CD4-positive, alpha-beta T cell (primary cell): ENCODE measurements at regions not wholly inside any gene's neighbourhood (a gene's known extent, or its start where the extent isn't known, plus 50 kb on each side); places are given as distances from the start of the nearest gene placed in this dataset.

Experiments
- ATAC-seq: fragments of 200-7000 bp; cut with Tn5 transposase; one replicate; pipeline ENCODE4 v1.10.0; 2022; ENCODE audit warnings: mild to moderate bottlenecking; ENCODE audit not compliant: poor library complexity
- CTCF ChIA-PET: fragments of 350-600 bp; sonication (Branson Sonifier 250); formaldehyde crosslinking; loops from one replicate; lab custom pipeline; 2021; ENCODE audit warnings: antibody characterized with exemption, inconsistent platforms; lab: Charles Lee
- POLR2A ChIA-PET: fragments of 350-600 bp; sonication (Branson Sonifier 250); formaldehyde crosslinking; loops from one replicate; lab custom pipeline; 2021; ENCODE audit warnings: antibody characterized with exemption, inconsistent platforms; lab: Charles Lee
- DNase-seq, 14 experiments: peaks; one replicate each; pipeline ENCODE4 v3.0.0-alpha.2; 2013 to 2020; ENCODE audit warnings: mixed read lengths in 2 of 14
- H3K27ac ChIP-seq, 2 donors: one replicate each; pipeline versions ENCODE4 v1.5.1 to v1.7.0; 2013; ENCODE audit warnings: low read length in 2 of 2, low read depth in 1 of 2, mild to moderate bottlenecking in 1 of 2
- H3K27me3 ChIP-seq, 2 experiments: 1 replicate in 1 of 2; 2 replicates in 1 of 2; pipeline versions ENCODE4 v1.6.1 to v1.7.0; 2013; ENCODE audit warnings: low read length in 2 of 2, control low read depth in 1 of 2, mild to moderate bottlenecking in 1 of 2, moderate library complexity in 1 of 2; ENCODE audit not compliant: insufficient read depth in 2 of 2, control insufficient read depth in 1 of 2
- H3K36me3 ChIP-seq: one replicate; pipeline ENCODE4 v1.6.1; 2013; ENCODE audit warnings: low read length, control low read depth; ENCODE audit not compliant: insufficient read depth
- H3K4me1 ChIP-seq: one replicate; pipeline ENCODE4 v1.6.1; 2013; ENCODE audit warnings: low read length, control low read depth; ENCODE audit not compliant: insufficient read depth
- H3K4me3 ChIP-seq: one replicate; pipeline ENCODE4 v1.5.1; 2013; ENCODE audit warnings: mild to moderate bottlenecking, low read length, moderate library complexity
- H3K9me3 ChIP-seq, 2 experiments: 1 replicate in 1 of 2; 2 replicates in 1 of 2; pipeline versions ENCODE4 v1.6.1 to v1.7.0; 2013; ENCODE audit warnings: low read length in 2 of 2, mild to moderate bottlenecking in 2 of 2, control low read depth in 1 of 2, moderate library complexity in 1 of 2; ENCODE audit not compliant: control insufficient read depth in 1 of 2, insufficient read depth in 1 of 2
- H3K27ac Mint-ChIP-seq: one replicate; pipeline ENCODE4 v1.8.0; 2020; ENCODE audit warnings: mixed read lengths
- H3K27me3 Mint-ChIP-seq: one replicate; pipeline ENCODE4 v1.8.0; 2021; ENCODE audit warnings: mixed read lengths
- H3K36me3 Mint-ChIP-seq: one replicate; pipeline ENCODE4 v1.8.0; 2021; ENCODE audit warnings: low read depth, mixed read lengths
- H3K4me1 Mint-ChIP-seq: one replicate; pipeline ENCODE4 v1.8.0; 2021; ENCODE audit warnings: low read depth, mixed read lengths
- H3K4me3 Mint-ChIP-seq: one replicate; pipeline ENCODE4 v1.8.0; 2020; ENCODE audit warnings: mild to moderate bottlenecking, mixed read lengths
- H3K9me3 Mint-ChIP-seq: one replicate; pipeline ENCODE4 v1.8.0; 2020; ENCODE audit warnings: mixed read lengths
- CTCF ChIP-seq: fragments of 200-600 bp; IDR thresholded peaks from one replicate; pipeline ENCODE4 v1.8.0; 2022; ENCODE audit warnings: antibody characterized with exemption, mild to moderate bottlenecking
- intact Hi-C, 2 experiments: fragments of 100-400 bp; cut with DNase I in 1 of 2; cut with micrococcal nuclease in 1 of 2; formaldehyde crosslinking; loops; one replicate each; pipeline versions ENCODE4 v1.15.1 to v1.9.0; 2023 to 2025; cut with DNase I, micrococcal nuclease

- intact Hi-C loops: no loop called here
- Histone ChIP-seq H3K4me3 (no peak overlapping the region), H3K4me1 (no peaks in the 10 kb centered on the region), H3K9me3 (no peaks in the 10 kb centered on the region), H3K36me3 (no peaks in the 10 kb centered on the region), H3K27ac (no peak overlapping the region), H3K27me3 (no peaks in the 10 kb centered on the region)
- no peak for TF ChIP-seq CTCF
- H3K36me3 Mint-ChIP-seq: no peaks in the 10 kb centered on the region
- H3K4me1 Mint-ChIP-seq: no peaks in the 10 kb centered on the region
- H3K9me3 Mint-ChIP-seq: no peaks in the 10 kb centered on the region
- DNase-seq: no peak
- POLR2A ChIA-PET: no interaction called here
- no peak overlapping the region for H3K4me3 Mint-ChIP-seq
- ATAC-seq: no peak
- CTCF ChIA-PET: no interaction called here
- H3K27me3 Mint-ChIP-seq: no peaks in the 10 kb centered on the region
- no peak overlapping the region for H3K27ac Mint-ChIP-seq
These were observed 105.4 kb upstream of the FHIT start for GRCh38 chr3:61356685-61357084.

- CTCF ChIA-PET: no interaction called here
- Mint-ChIP-seq H3K27ac (no peak overlapping the region), H3K36me3 (no peaks in the 10 kb centered on the region), H3K4me1 (no peaks in the 10 kb centered on the region), H3K9me3 (no peaks in the 10 kb centered on the region), H3K4me3 (no peak overlapping the region), H3K27me3 (no peaks in the 10 kb centered on the region)
- Histone ChIP-seq H3K9me3 (no peaks in the 10 kb centered on the region), H3K4me1 (no peaks in the 10 kb centered on the region), H3K4me3 (no peak overlapping the region), H3K27ac (no peak overlapping the region), H3K27me3 (no peaks in the 10 kb centered on the region), H3K36me3 (no peaks in the 10 kb centered on the region)
- ATAC-seq (no peak), DNase-seq (no peak)
- POLR2A ChIA-PET: no interaction called here
- intact Hi-C loops: no loop called here
- no peak for TF ChIP-seq CTCF
These were observed 106.7 kb upstream of the FHIT start for GRCh38 chr3:61357902-61358301.

- Histone ChIP-seq H3K36me3 (no peaks in the 10 kb centered on the region), H3K4me1 (no peaks in the 10 kb centered on the region), H3K27ac (no peak overlapping the region), H3K9me3 (no peaks in the 10 kb centered on the region), H3K27me3 (no peaks in the 10 kb centered on the region), H3K4me3 (no peak overlapping the region)
- Mint-ChIP-seq H3K4me3 (no peak overlapping the region), H3K27me3 (no peaks in the 10 kb centered on the region), H3K36me3 (no peaks in the 10 kb centered on the region), H3K4me1 (no peaks in the 10 kb centered on the region), H3K9me3 (no peaks in the 10 kb centered on the region), H3K27ac (no peak overlapping the region)
- DNase-seq (peak in 3 of 14 experiments; percentile 13 to 24 (median 22)), ATAC-seq (no peak)
- no peak for TF ChIP-seq CTCF
- POLR2A ChIA-PET: no interaction called here
- CTCF ChIA-PET: no interaction called here
- intact Hi-C loops: no loop called here
These were observed 107.1 kb upstream of the FHIT start for GRCh38 chr3:61358364-61358763.
